ENCODE measurements at regions not wholly inside any gene's neighbourhood (a gene's known extent, or its start where the extent isn't known, plus 50 kb on each side); places are given as distances from the start of the nearest gene placed in this dataset.

DNA sequence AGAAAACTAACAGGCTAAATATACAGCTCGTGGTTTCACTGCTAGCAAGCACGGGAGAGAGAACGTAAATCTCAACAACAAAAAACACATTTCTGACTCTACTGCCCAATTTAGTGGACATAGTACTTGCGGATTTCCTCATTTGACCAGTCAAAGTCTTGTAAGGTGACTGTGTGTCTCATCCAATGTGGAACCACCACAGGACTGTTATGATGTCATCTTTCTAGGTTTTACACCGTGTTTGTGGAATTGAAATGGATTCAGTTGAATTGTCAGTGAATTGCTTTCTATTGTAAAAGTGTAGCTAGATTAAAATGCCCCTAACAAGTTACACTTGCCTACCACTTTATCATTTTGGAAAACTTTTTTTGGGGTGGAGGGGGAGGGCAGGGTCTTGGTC lies 1010.8 kb downstream of the NLGN4Y start:
- Histone ChIP-seq H2BK15ac (ENCODE audit: low read length) (no peak overlapping the region), H2BK120ac (ENCODE audit: low read depth, low read length) (no peak overlapping the region), H3K9ac (ENCODE audit: low read depth, low read length, poor library complexity) (no peak overlapping the region), H4K91ac (ENCODE audit: low read depth, low read length, poor library complexity) (no peak overlapping the region), H3K4me3 (ENCODE audit: low read length in 2 of 2) (no peak overlapping the region), H2AK5ac (ENCODE audit: low read depth, low read length) (no peak overlapping the region), H3K79me1 (ENCODE audit: low read depth, low read length) (no peaks in the 10 kb centered on the region), H3K23ac (ENCODE audit: low read depth, low read length, poor library complexity) (no peak overlapping the region), H2AFZ (ENCODE audit: low read length) (no peak overlapping the region), H3K18ac (ENCODE audit: low read length) (no peak overlapping the region), H2BK12ac (ENCODE audit: low read length) (no peak overlapping the region), H3K9me3 (replicated peaks in 1 of 2; ENCODE audit: control insufficient read depth in 2 of 2, insufficient read depth in 1 of 2, low read depth in 1 of 2, low read length in 2 of 2) (no peaks in the 10 kb centered on the region), H4K8ac (ENCODE audit: low read depth, low read length) (no peak overlapping the region), H3K4me1 (ENCODE audit: control insufficient read depth in 2 of 2, insufficient read depth in 1 of 2, low read depth in 1 of 2, low read length in 2 of 2) (no peaks in the 10 kb centered on the region), H3K36me3 (replicated peaks in 1 of 2; ENCODE audit: control insufficient read depth in 2 of 2, insufficient read depth in 2 of 2, low read length in 2 of 2) (no peaks in the 10 kb centered on the region), H3K4me2 (ENCODE audit: insufficient read depth, low read length, poor library complexity, severe bottlenecking) (no peak overlapping the region), H2BK5ac (ENCODE audit: low read length) (no peak overlapping the region), H3K4ac (ENCODE audit: low read length) (no peak overlapping the region), H3K27ac (replicated peaks; ENCODE audit: low read length) (no peak overlapping the region), H3K14ac (ENCODE audit: low read length) (no peak overlapping the region), H3K27me3 (ENCODE audit: control insufficient read depth in 3 of 3, insufficient read depth in 3 of 3, low read depth in 1 of 3, low read length in 3 of 3) (no peaks in the 10 kb centered on the region)
- no peak for DNase-seq (ENCODE audit: low spot score)
- WGBS, 2 donors (ENCODE audit: extremely low coverage in 2 of 2, insufficient read length in 2 of 2, insufficient replicate concordance in 1 of 2) = no CpG with 5 or more reads among the region's 5 CpGs

DNA sequence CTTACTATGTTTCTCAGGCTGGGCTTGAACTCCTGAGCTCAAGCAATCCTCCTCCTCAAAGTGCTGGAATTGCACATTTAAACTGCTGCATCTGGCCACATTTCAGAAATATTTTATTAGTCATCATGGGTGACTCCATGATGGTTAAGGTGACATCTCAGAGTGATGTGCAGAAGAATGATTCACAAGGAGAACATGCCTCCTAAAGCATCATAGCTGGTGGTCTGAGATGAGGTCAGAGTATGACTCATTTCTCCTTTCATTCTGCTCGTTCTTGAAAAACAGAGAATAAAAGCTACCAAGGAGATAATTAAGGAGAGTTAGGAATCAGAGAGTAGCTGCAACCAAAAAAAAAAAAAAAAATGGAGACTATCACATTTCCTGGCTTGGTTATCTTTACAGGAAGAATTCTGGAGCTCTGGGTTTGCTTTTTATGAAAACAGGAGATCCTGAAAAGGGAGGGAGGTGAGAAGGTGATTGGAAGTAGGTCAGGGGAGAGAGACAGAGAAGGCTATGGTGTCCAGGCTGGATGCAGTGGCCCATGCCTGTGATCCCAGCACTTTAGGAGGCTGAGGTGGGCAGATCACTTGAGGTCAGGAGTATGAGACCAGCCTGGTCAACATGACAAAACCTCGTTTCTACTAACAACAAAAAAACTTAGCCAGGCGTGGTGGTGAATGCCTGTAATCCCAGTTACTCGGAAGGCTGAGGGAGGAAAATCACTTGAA lies 1011.6 kb downstream of the NLGN4Y start:
- WGBS, 2 donors (ENCODE audit: extremely low coverage in 2 of 2, insufficient read length in 2 of 2, insufficient replicate concordance in 1 of 2) = no CpG with 5 or more reads among the region's 4 CpGs
- Histone ChIP-seq H3K14ac (ENCODE audit: low read length) (no peak overlapping the region), H2BK15ac (ENCODE audit: low read length) (no peak overlapping the region), H3K9me3 (replicated peaks in 1 of 2; ENCODE audit: control insufficient read depth in 2 of 2, insufficient read depth in 1 of 2, low read depth in 1 of 2, low read length in 2 of 2) (no peaks in the 10 kb centered on the region), H3K4me2 (ENCODE audit: insufficient read depth, low read length, poor library complexity, severe bottlenecking) (no peak overlapping the region), H3K23ac (ENCODE audit: low read depth, low read length, poor library complexity) (no peak overlapping the region), H4K8ac (ENCODE audit: low read depth, low read length) (no peak overlapping the region), H4K91ac (ENCODE audit: low read depth, low read length, poor library complexity) (no peak overlapping the region), H3K36me3 (replicated peaks in 1 of 2; ENCODE audit: control insufficient read depth in 2 of 2, insufficient read depth in 2 of 2, low read length in 2 of 2) (no peaks in the 10 kb centered on the region), H3K27me3 (ENCODE audit: control insufficient read depth in 3 of 3, insufficient read depth in 3 of 3, low read depth in 1 of 3, low read length in 3 of 3) (no peaks in the 10 kb centered on the region), H2BK5ac (ENCODE audit: low read length) (no peak overlapping the region), H3K18ac (ENCODE audit: low read length) (no peak overlapping the region), H3K4me3 (ENCODE audit: low read length in 2 of 2) (no peak overlapping the region), H2AFZ (ENCODE audit: low read length) (no peak overlapping the region), H3K4ac (ENCODE audit: low read length) (no peak overlapping the region), H3K27ac (replicated peaks; ENCODE audit: low read length) (no peak overlapping the region), H3K4me1 (ENCODE audit: control insufficient read depth in 2 of 2, insufficient read depth in 1 of 2, low read depth in 1 of 2, low read length in 2 of 2) (no peaks in the 10 kb centered on the region), H2AK5ac (ENCODE audit: low read depth, low read length) (no peak overlapping the region), H3K79me1 (ENCODE audit: low read depth, low read length) (no peaks in the 10 kb centered on the region), H2BK12ac (ENCODE audit: low read length) (no peak overlapping the region), H2BK120ac (ENCODE audit: low read depth, low read length) (no peak overlapping the region), H3K9ac (ENCODE audit: low read depth, low read length, poor library complexity) (no peak overlapping the region)
- DNase-seq (ENCODE audit: low spot score) = no peak

DNA sequence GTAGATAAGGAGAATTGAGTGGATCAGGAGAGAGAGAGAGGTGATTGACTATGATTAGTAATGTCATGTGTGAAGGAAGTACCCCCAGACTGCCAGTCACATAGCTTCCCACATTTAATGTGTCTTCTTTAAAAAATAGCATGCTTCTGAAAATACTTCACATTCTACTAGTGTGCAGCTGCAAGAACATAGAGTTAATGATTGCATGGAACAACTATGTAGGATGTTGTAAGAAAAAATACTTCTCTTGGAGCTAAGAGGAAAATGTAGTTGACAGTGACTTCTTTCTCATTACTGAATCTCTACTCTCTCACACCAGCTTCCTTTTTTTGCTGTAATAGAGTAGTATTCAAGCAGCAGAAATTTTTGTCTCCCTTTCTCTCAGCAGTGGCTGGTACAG lies 1016.2 kb downstream of the NLGN4Y start:
- DNase-seq (ENCODE audit: low spot score) = no peak
- Histone ChIP-seq H2BK5ac (ENCODE audit: low read length) (no peak overlapping the region), H3K4me1 (ENCODE audit: control insufficient read depth in 2 of 2, insufficient read depth in 1 of 2, low read depth in 1 of 2, low read length in 2 of 2) (no peaks in the 10 kb centered on the region), H3K18ac (ENCODE audit: low read length) (no peak overlapping the region), H2AFZ (ENCODE audit: low read length) (no peak overlapping the region), H3K23ac (ENCODE audit: low read depth, low read length, poor library complexity) (no peak overlapping the region), H2BK12ac (ENCODE audit: low read length) (no peak overlapping the region), H3K4ac (ENCODE audit: low read length) (no peak overlapping the region), H3K4me2 (ENCODE audit: insufficient read depth, low read length, poor library complexity, severe bottlenecking) (no peak overlapping the region), H3K9ac (ENCODE audit: low read depth, low read length, poor library complexity) (no peak overlapping the region), H3K4me3 (ENCODE audit: low read length in 2 of 2) (no peak overlapping the region), H3K27ac (replicated peaks; ENCODE audit: low read length) (no peak overlapping the region), H2BK120ac (ENCODE audit: low read depth, low read length) (no peak overlapping the region), H3K9me3 (replicated peaks in 1 of 2; ENCODE audit: control insufficient read depth in 2 of 2, insufficient read depth in 1 of 2, low read depth in 1 of 2, low read length in 2 of 2) (no peaks in the 10 kb centered on the region), H3K14ac (ENCODE audit: low read length) (no peak overlapping the region), H3K36me3 (replicated peaks in 1 of 2; ENCODE audit: control insufficient read depth in 2 of 2, insufficient read depth in 2 of 2, low read length in 2 of 2) (no peaks in the 10 kb centered on the region), H2BK15ac (ENCODE audit: low read length) (no peak overlapping the region), H3K27me3 (ENCODE audit: control insufficient read depth in 3 of 3, insufficient read depth in 3 of 3, low read depth in 1 of 3, low read length in 3 of 3) (no peaks in the 10 kb centered on the region), H4K91ac (ENCODE audit: low read depth, low read length, poor library complexity) (no peak overlapping the region), H3K79me1 (ENCODE audit: low read depth, low read length) (no peaks in the 10 kb centered on the region), H2AK5ac (ENCODE audit: low read depth, low read length) (no peak overlapping the region), H4K8ac (ENCODE audit: low read depth, low read length) (no peak overlapping the region)

DNA sequence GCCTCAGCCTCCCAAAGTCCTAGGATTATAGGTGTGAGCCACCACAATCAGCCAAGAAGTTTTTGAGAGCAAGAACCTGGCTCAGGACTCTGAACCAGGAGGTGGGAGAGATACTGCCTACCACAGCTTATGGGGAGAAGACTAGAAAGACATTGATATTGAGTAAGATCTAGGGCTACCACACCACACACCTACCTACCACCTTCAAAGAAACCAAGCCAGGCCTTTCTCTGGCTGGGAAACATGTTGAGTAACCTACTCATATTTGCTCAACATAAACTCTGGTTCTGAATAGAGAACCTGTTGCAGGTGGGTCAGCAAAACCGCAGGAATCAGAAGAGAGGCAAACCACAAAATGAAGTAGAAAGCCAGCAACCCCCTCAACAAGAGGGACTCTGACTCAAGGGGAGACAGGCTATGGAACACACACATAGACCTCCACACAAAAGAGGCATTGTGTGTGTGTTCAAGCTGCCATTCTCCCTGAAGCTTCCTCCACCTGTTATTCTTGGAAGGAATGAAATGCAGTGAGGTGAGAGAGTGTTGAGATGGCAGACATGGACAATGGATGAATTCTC lies 1021.9 kb downstream of the NLGN4Y start:
- no peak overlapping the region for H3K14ac ChIP-seq (ENCODE audit: low read length)
- no peak overlapping the region for H3K9ac ChIP-seq (ENCODE audit: low read depth, low read length, poor library complexity)
- H3K23ac ChIP-seq (ENCODE audit: low read depth, low read length, poor library complexity) = no peak overlapping the region
- no peak overlapping the region for H2AFZ ChIP-seq (ENCODE audit: low read length)
- no peak overlapping the region for H3K27ac ChIP-seq (replicated peaks; ENCODE audit: low read length)
- H3K4me2 ChIP-seq (ENCODE audit: insufficient read depth, low read length, poor library complexity, severe bottlenecking) = no peak overlapping the region
- no peak overlapping the region for H2BK120ac ChIP-seq (ENCODE audit: low read depth, low read length)
- no peak overlapping the region for H2BK12ac ChIP-seq (ENCODE audit: low read length)
- H3K18ac ChIP-seq (ENCODE audit: low read length) = no peak overlapping the region
- no peaks in the 10 kb centered on the region for H3K27me3 ChIP-seq (ENCODE audit: control insufficient read depth in 3 of 3, insufficient read depth in 3 of 3, low read depth in 1 of 3, low read length in 3 of 3)
- H3K9me3 ChIP-seq (replicated peaks in 1 of 2; ENCODE audit: control insufficient read depth in 2 of 2, insufficient read depth in 1 of 2, low read depth in 1 of 2, low read length in 2 of 2) = no peaks in the 10 kb centered on the region
- H2BK15ac ChIP-seq (ENCODE audit: low read length) = no peak overlapping the region
- no peak overlapping the region for H2BK5ac ChIP-seq (ENCODE audit: low read length)
- H3K4me1 ChIP-seq (ENCODE audit: control insufficient read depth in 2 of 2, insufficient read depth in 1 of 2, low read depth in 1 of 2, low read length in 2 of 2) = no peaks in the 10 kb centered on the region
- H4K91ac ChIP-seq (ENCODE audit: low read depth, low read length, poor library complexity) = no peak overlapping the region
- H3K79me1 ChIP-seq (ENCODE audit: low read depth, low read length) = no peaks in the 10 kb centered on the region
- H4K8ac ChIP-seq (ENCODE audit: low read depth, low read length) = no peak overlapping the region
- H3K4ac ChIP-seq (ENCODE audit: low read length) = no peak overlapping the region
- H2AK5ac ChIP-seq (ENCODE audit: low read depth, low read length) = no peak overlapping the region
- no peak for DNase-seq (ENCODE audit: low spot score)
- no CpG with 5 or more reads among the region's 1 CpG for WGBS, 2 donors (ENCODE audit: extremely low coverage in 2 of 2, insufficient read length in 2 of 2, insufficient replicate concordance in 1 of 2)
- no peak overlapping the region for H3K4me3 ChIP-seq (ENCODE audit: low read length in 2 of 2)
- H3K36me3 ChIP-seq (replicated peaks in 1 of 2; ENCODE audit: control insufficient read depth in 2 of 2, insufficient read depth in 2 of 2, low read length in 2 of 2) = no peaks in the 10 kb centered on the region

Data from neuronal stem cell (in vitro differentiated cells).